GM21529 (cell line): ENCODE measurements at regions not wholly inside any gene's neighbourhood (a gene's known extent, or its start where the extent isn't known, plus 50 kb on each side); places are given as distances from the start of the nearest gene placed in this dataset.

Experiments
- ATAC-seq: cut with Tn5 transposase; IDR thresholded peaks from one replicate; pipeline ENCODE4 v1.9.1; 2021; ENCODE audit not compliant: unreplicated experiment

DNA sequence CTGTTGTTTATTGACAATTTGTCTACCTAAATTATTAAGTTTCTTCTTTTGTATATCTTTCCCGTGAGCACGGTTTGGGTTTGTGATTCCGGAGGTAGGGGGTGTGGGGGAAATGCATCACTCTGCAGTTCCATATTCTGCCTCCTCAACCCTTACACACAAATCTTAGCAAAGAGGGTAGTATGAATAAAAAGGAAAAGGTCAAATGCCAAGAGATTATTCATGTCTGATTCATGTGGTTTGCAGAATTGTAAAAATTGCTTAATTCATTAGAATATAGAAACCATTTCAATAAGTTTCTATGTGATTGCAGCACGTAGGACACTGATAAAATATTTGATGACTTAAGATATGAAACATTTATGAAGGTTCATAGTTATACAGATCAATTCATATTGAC lies 601.9 kb downstream of the SEMA5A start:
- no peak for ATAC-seq

DNA sequence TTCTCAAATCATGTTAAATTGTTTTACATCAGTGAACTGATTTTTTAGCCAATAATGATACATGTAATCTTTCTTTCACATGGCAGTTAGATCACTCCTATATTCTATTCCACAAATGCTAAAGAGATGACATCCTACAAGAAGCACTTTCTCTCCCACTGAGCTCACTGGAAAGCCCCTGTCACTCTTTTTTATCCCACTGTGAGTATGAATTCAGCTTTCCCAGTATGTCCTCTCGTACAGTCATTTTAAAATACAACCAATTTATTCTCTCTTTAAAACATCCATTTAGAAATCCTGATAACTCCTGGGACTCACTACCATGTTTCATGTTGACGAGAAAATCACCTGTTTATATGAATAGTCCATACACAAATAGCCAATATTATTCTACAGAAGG lies 599.9 kb downstream of the SEMA5A start:
- no peak for ATAC-seq

DNA sequence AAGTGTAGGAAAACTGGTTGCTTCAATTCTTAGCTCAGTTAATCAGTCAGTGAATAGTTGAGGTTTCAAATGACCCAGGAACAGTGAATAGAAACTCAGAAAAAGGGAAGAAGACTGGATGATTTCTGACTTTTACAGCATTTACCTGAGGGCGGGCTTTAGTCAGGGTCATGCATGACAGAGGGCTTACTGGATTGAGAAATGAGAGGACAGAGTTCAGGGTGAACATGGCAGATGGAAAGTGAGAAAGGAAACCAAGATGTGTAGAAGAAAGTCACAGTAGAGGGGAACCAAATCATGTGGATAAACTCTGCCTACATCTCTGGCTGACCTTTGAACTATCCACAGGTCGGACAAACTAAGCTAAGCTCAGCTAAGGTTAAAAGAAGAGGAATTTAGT lies 596.0 kb downstream of the SEMA5A start:
- ATAC-seq, result peak; percentile 93

DNA sequence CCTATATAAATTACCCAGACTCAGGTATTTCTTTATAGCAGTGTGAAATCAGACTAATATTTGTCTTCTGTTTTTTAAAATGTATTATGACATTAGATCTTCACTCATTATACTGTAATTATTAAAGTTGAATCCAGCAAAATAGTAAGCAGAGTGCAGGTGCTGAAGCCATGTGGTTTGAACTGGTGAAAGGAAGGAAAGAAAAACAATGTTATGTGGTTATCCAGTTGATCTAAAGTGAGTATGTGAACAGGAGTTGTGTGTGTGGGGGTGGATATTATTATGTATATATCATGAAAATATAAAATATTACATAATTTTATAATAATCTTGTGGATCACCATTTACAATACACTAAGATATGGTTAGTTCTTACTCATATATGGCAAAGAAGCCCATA lies 593.7 kb downstream of the SEMA5A start:
- no peak for ATAC-seq

GRCh38 chr5:8953016-8953415 lies 592.9 kb downstream of the SEMA5A start:
- peak; percentile 38 for ATAC-seq

GRCh38 chr5:8953911-8954438 lies 591.9 kb downstream of the SEMA5A start:
- ATAC-seq, result no peak

DNA sequence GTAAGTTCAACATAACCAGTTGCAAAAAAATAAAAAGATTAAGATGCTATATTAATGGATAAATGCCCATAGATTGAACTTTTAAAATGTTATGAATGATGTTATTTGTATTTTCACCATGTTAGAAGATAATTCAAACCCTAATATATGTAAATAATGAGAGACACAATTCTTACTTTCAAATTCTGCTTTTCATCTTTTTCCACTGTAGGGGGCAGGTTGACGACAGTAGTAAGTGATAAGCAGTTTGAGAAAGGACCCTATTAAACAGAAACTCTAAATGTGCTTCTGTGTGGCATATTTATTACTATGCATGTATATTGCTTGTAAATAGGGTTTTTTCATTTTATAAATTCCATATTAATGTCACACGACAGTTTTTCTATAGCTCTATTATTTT lies 591.1 kb downstream of the SEMA5A start:
- ATAC-seq, result no peak

DNA sequence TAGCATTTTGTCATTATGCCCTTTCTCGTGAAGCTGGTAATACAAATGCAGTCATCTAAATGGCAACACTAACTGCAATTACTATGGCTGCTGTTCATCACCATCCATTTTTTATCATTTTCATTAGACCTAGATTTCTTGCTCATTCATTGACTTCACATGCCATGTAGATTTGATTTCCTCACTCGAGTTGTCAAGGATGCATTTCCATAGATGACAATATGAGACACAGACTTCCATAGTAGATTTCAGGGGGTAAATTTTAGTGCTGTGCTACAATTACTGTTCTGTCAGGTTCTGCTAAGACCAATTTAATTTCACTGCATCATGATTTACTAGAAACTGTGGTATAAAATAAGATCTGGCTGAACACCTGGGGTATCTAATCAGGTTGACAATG lies 589.2 kb downstream of the SEMA5A start:
- ATAC-seq, result no peak

GRCh38 chr5:8958602-8959001 lies 587.3 kb downstream of the SEMA5A start:
- no peak for ATAC-seq

DNA sequence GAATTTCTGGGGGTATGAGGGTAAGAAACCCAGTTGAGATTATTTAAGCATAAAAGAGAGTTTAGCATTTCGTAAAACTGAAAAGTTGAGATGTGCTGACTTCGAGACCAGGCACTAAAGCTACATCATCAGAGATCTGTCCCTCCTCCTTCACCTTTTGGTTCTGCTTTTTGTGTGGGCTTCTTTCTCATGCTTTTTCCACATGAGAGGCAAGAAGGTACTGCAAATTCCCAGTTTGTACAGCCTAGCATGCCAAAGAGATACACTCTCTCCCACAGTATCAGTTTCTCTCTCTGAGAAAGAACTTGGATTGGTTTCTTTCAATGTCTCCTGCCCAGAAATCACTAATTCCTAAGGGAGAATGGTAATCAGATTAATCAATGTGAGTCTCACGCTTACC lies 584.7 kb downstream of the SEMA5A start:
- ATAC-seq, result no peak

DNA sequence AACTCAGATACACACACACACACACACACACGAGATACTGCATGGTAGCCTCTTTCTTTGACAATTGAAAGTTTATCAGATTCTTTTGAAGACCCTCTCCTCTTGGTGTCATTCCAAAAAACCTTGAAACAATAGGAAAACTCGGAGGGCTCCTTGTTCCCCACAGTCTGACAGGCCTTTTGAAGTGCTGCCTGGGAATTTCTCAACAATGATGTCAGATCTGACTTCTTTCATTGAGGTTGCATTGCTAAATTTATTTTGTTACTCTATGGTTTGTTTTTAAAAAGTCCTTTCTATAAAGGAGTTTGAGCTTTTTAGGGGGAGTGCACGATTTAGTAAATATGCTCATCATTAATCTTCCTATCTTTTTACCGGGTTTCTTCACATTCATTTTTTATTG lies 583.9 kb downstream of the SEMA5A start:
- ATAC-seq, result no peak

- ATAC-seq, result no peak
These were observed 564.9 kb downstream of the SEMA5A start for GRCh38 chr5:8981016-8981415.

- no peak for ATAC-seq
These were observed 564.4 kb downstream of the SEMA5A start for GRCh38 chr5:8981496-8981895.

DNA sequence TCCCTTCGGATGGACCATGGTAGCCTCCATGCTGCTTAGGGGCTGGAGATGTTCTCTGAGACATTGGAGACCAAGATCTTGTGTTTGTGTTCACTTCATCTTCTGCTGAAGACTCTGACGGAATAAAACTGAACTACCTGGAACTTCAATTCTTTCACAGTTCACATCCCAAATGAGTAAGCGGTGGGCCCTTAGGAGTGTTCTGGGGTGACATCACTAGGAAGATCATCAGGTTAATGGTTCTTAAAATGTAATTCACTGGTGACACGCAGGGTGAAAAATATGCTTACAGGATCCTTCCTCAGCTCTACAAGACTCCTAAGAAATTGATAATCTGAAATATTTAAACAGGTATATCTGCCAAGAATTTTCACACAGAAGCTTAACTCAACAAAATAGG lies 561.5 kb downstream of the SEMA5A start:
- no peak for ATAC-seq
